ENCODE measurements at regions not wholly inside any gene's neighbourhood (a gene's known extent, or its start where the extent isn't known, plus 50 kb on each side); places are given as distances from the start of the nearest gene placed in this dataset.

GRCh38 chr2:241947876-241948275 lies 78.3 kb downstream of the RTP5 start:
- Histone ChIP-seq H3K9me3 (ENCODE audit: control insufficient read depth in 1 of 2, low read length in 2 of 2) (no peaks in the 10 kb centered on the region), H3K4me3 (ENCODE audit: low read length in 2 of 2) (no peak overlapping the region), H3K4me1 (ENCODE audit: insufficient read depth, low read length) (no peaks in the 10 kb centered on the region), H3K27me3 (ENCODE audit: insufficient read depth, low read length) (no peaks in the 10 kb centered on the region), H3K27ac (ENCODE audit: low read depth, low read length) (no peak overlapping the region), H3K36me3 (ENCODE audit: insufficient read depth, low read length) (no peaks in the 10 kb centered on the region)
- ChIA-PET CTCF (ENCODE audit: partially characterized antibody) (no interaction called here), POLR2A (ENCODE audit: partially characterized antibody) (no interaction called here)
- H3K4me3 Mint-ChIP-seq, result no peak overlapping the region
- H3K27ac Mint-ChIP-seq, result no peak overlapping the region
- H3K36me3 Mint-ChIP-seq, result no peaks in the 10 kb centered on the region
- no peaks in the 10 kb centered on the region for H3K9me3 Mint-ChIP-seq
- DNase-seq, result no peak
- intact Hi-C loops (cut with micrococcal nuclease), result no loop called here
- no peaks in the 10 kb centered on the region for H3K27me3 Mint-ChIP-seq
- H3K4me1 Mint-ChIP-seq, result peaks cover 7 to 14% (median 12%) of the 10 kb centered on the region in 4 donors

DNA sequence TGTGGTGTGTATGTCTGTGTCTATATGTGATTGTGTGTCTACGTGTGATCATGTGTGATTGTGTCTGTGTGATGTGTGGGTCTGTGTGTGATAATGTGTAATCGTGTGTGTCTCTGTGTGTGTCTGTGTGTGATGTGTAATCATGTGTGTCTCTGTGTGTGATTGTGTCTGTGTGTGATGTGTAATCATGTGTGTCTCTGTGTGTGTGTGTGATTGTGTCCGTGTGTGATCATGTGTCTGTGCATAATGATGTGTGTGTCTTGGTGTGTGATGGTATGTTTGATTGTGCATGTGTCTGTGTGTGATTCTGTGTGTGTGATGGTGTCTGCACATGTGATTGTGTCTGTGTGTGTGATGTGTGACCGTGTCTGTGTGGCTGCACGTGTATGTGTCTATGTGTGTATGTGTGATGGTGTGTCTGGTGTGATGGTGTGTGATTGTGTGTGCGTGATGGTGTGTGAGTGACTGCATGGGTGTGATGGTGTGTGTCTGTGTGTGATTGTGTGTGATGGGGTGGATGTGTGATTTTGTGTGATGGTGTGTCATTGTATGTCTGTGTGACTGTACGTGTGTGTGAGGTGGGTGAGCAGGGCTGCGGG lies 78.9 kb downstream of the RTP5 start:
- peak overlapping the region in 3 of 7 donors; percentile 3 to 18 (median 7) for H3K27ac Mint-ChIP-seq
- Histone ChIP-seq H3K27me3 (ENCODE audit: insufficient read depth, low read length) (no peaks in the 10 kb centered on the region), H3K36me3 (ENCODE audit: insufficient read depth, low read length) (no peaks in the 10 kb centered on the region), H3K27ac (ENCODE audit: low read depth, low read length) (no peak overlapping the region), H3K9me3 (ENCODE audit: control insufficient read depth in 1 of 2, low read length in 2 of 2) (no peaks in the 10 kb centered on the region), H3K4me1 (ENCODE audit: insufficient read depth, low read length) (no peaks in the 10 kb centered on the region), H3K4me3 (ENCODE audit: low read length in 2 of 2) (no peak overlapping the region)
- intact Hi-C loops (cut with micrococcal nuclease), result no loop called here
- no peaks in the 10 kb centered on the region for H3K27me3 Mint-ChIP-seq
- CTCF ChIA-PET (ENCODE audit: partially characterized antibody), result no interaction called here
- peaks cover 7 to 14% (median 12%) of the 10 kb centered on the region in 4 donors for H3K4me1 Mint-ChIP-seq
- no peak for DNase-seq
- POLR2A ChIA-PET (ENCODE audit: partially characterized antibody), result no interaction called here
- H3K4me3 Mint-ChIP-seq, result no peak overlapping the region
- H3K9me3 Mint-ChIP-seq, result no peaks in the 10 kb centered on the region
- no peaks in the 10 kb centered on the region for H3K36me3 Mint-ChIP-seq

GRCh38 chr2:241948901-241949735 lies 79.6 kb downstream of the RTP5 start:
- no peak overlapping the region for H3K27ac ChIP-seq (ENCODE audit: low read depth, low read length)
- Mint-ChIP-seq H3K4me1 (peaks cover 7 to 14% (median 12%) of the 10 kb centered on the region in 4 donors), H3K36me3 (no peaks in the 10 kb centered on the region), H3K9me3 (no peaks in the 10 kb centered on the region), H3K27ac (peak overlapping the region in 1 of 7 donors; percentile 3), H3K27me3 (no peaks in the 10 kb centered on the region), H3K4me3 (no peak overlapping the region)
- H3K9me3 ChIP-seq (ENCODE audit: control insufficient read depth in 1 of 2, low read length in 2 of 2), result no peaks in the 10 kb centered on the region
- H3K4me1 ChIP-seq (ENCODE audit: insufficient read depth, low read length), result no peaks in the 10 kb centered on the region
- CTCF ChIA-PET (ENCODE audit: partially characterized antibody), result no interaction called here
- H3K27me3 ChIP-seq (ENCODE audit: insufficient read depth, low read length), result no peaks in the 10 kb centered on the region
- POLR2A ChIA-PET (ENCODE audit: partially characterized antibody), result no interaction called here
- intact Hi-C loops (cut with micrococcal nuclease), result no loop called here
- no peak overlapping the region for H3K4me3 ChIP-seq (ENCODE audit: low read length in 2 of 2)
- no peak for DNase-seq
- no peaks in the 10 kb centered on the region for H3K36me3 ChIP-seq (ENCODE audit: insufficient read depth, low read length)

DNA sequence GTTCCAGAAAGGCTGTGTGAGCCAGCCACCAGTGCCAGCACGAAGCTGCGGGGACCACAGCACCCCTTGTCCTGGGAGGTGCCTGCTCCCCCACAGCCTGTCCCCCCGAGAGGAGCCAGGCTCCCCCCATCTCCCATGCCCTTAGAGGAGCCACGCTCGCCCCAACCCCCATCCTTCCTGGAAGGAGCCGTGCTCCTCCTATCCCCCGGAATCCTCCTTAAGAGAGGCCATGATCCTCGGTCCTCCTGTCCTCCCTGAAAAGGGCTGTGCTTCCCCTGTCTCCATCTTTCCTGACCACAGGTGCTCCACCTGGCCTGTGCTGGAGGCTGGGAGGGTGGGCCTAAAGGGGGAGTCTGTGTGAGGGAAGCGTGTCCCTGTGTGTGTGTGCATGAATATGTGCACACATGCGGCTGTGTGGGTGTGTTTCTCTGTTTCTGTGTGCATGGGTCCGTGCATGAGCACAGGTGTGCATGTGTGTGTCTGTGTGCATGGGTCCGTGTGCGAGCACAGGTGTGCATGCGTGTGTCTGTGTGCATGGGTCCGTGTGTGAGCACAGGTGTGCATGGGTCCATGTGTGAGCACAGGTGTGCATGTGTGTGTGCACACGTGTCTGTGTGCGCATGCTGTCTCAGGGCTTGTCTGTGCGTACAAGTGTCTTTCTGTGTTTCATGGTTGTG lies 80.3 kb downstream of the RTP5 start:
- no peak overlapping the region for H3K27ac ChIP-seq (ENCODE audit: low read depth, low read length)
- no peaks in the 10 kb centered on the region for H3K36me3 Mint-ChIP-seq
- no peak for DNase-seq
- no peak overlapping the region for H3K4me3 Mint-ChIP-seq
- POLR2A ChIA-PET (ENCODE audit: partially characterized antibody), result no interaction called here
- H3K4me1 ChIP-seq (ENCODE audit: insufficient read depth, low read length), result no peaks in the 10 kb centered on the region
- no peaks in the 10 kb centered on the region for H3K27me3 ChIP-seq (ENCODE audit: insufficient read depth, low read length)
- H3K36me3 ChIP-seq (ENCODE audit: insufficient read depth, low read length), result no peaks in the 10 kb centered on the region
- H3K9me3 Mint-ChIP-seq, result peaks cover 0 to 1% (median 0%) of the 10 kb centered on the region in 8 donors
- no peaks in the 10 kb centered on the region for H3K27me3 Mint-ChIP-seq
- H3K4me1 Mint-ChIP-seq, result peaks cover 7 to 14% (median 12%) of the 10 kb centered on the region in 4 donors
- no peak overlapping the region for H3K4me3 ChIP-seq (ENCODE audit: low read length in 2 of 2)
- H3K9me3 ChIP-seq (ENCODE audit: control insufficient read depth in 1 of 2, low read length in 2 of 2), result no peaks in the 10 kb centered on the region
- intact Hi-C loops (cut with micrococcal nuclease), result no loop called here
- peak overlapping the region in 1 of 7 donors; percentile 44 for H3K27ac Mint-ChIP-seq
- CTCF ChIA-PET (ENCODE audit: partially characterized antibody), result no interaction called here

GRCh38 chr2:241950413-241951315 lies 81.1 kb downstream of the RTP5 start:
- POLR2A ChIA-PET (ENCODE audit: partially characterized antibody), result interaction anchor here (0.8 to 1.1 kb wide), 2 partner anchors 31 to 81 kb away, joined by 3 to 4 read pairs; no protein-coding TSS in a partner anchor
- peak in 4 of 5 donors; percentile 32 to 57 (median 39) for DNase-seq

DNA sequence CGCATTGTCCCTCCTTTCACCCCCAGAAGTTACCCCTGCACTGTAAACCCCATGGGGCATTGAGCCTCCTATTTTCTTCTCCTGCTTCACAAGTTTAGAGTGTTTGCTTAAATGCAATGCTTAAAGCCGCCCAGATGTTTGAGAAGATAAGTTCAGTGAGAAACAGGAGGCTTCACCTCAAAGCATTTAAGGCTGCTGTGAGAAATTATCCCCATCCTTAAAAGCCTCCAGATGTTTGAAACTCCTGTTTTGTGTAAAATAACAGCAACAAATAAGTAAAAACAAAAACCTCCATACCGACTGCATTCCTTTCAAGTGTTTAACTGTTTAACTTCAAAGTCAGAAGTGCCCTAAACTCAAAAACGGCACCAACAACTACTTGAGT lies 81.8 kb downstream of the RTP5 start:
- no peak overlapping the region for H3K27ac Mint-ChIP-seq
- peaks cover 0 to 1% (median 0%) of the 10 kb centered on the region in 8 donors for H3K9me3 Mint-ChIP-seq
- no peaks in the 10 kb centered on the region for H3K27me3 ChIP-seq (ENCODE audit: insufficient read depth, low read length)
- no peaks in the 10 kb centered on the region for H3K36me3 ChIP-seq (ENCODE audit: insufficient read depth, low read length)
- intact Hi-C loops (cut with micrococcal nuclease), result no loop called here
- H3K4me1 Mint-ChIP-seq, result peaks cover 7 to 13% (median 11%) of the 10 kb centered on the region in 4 donors
- H3K4me3 Mint-ChIP-seq, result no peak overlapping the region
- H3K36me3 Mint-ChIP-seq, result peaks cover 1 to 3% of the 10 kb centered on the region in 2 donors
- no peaks in the 10 kb centered on the region for H3K4me1 ChIP-seq (ENCODE audit: insufficient read depth, low read length)
- H3K27ac ChIP-seq (ENCODE audit: low read depth, low read length), result no peak overlapping the region
- POLR2A ChIA-PET (ENCODE audit: partially characterized antibody), result interaction anchor here (1.1 kb wide), 1 partner anchor 80 kb away, joined by 4 read pairs; no protein-coding TSS in a partner anchor
- CTCF ChIA-PET (ENCODE audit: partially characterized antibody), result interaction anchor here (1.0 to 1.8 kb wide), 13 partner anchors 8 to 134 kb away, joined by 3 to 8 read pairs (median 4); no protein-coding TSS in a partner anchor
- no peaks in the 10 kb centered on the region for H3K27me3 Mint-ChIP-seq
- H3K9me3 ChIP-seq (ENCODE audit: control insufficient read depth in 1 of 2, low read length in 2 of 2), result no peaks in the 10 kb centered on the region
- no peak for DNase-seq
- H3K4me3 ChIP-seq (ENCODE audit: low read length in 2 of 2), result no peak overlapping the region

More at GRCh38 chr2:241950413-241951315, 81.1 kb downstream of the RTP5 start:
- CTCF ChIA-PET (ENCODE audit: partially characterized antibody), result interaction anchor here (0.7 to 1.8 kb wide), 14 partner anchors 9 to 135 kb away, joined by 3 to 8 read pairs (median 4); no protein-coding TSS in a partner anchor
- peaks cover 0 to 1% (median 0%) of the 10 kb centered on the region in 8 donors for H3K9me3 Mint-ChIP-seq
- no peaks in the 10 kb centered on the region for H3K27me3 ChIP-seq (ENCODE audit: insufficient read depth, low read length)
- no peak overlapping the region for H3K27ac Mint-ChIP-seq
- no peaks in the 10 kb centered on the region for H3K4me1 ChIP-seq (ENCODE audit: insufficient read depth, low read length)
- no peak overlapping the region for H3K4me3 ChIP-seq (ENCODE audit: low read length in 2 of 2)
- no peak overlapping the region for H3K4me3 Mint-ChIP-seq
- no peaks in the 10 kb centered on the region for H3K27me3 Mint-ChIP-seq
- H3K36me3 ChIP-seq (ENCODE audit: insufficient read depth, low read length), result no peaks in the 10 kb centered on the region
- H3K36me3 Mint-ChIP-seq, result no peaks in the 10 kb centered on the region
- H3K27ac ChIP-seq (ENCODE audit: low read depth, low read length), result no peak overlapping the region
- intact Hi-C loops (cut with micrococcal nuclease), result no loop called here
- H3K4me1 Mint-ChIP-seq, result peaks cover 7 to 13% (median 12%) of the 10 kb centered on the region in 4 donors
- no peaks in the 10 kb centered on the region for H3K9me3 ChIP-seq (ENCODE audit: control insufficient read depth in 1 of 2, low read length in 2 of 2)
